Neural progenitor cell (in vitro differentiated cells): ENCODE measurements at regions not wholly inside any gene's neighbourhood (a gene's known extent, or its start where the extent isn't known, plus 50 kb on each side); places are given as distances from the start of the nearest gene placed in this dataset.

Experiments used
- DNase-seq: peaks from one replicate; pipeline ENCODE4 v3.0.0-alpha.2; 2016; ENCODE audit warnings: low spot score
- H2AFZ ChIP-seq: fragments of 200-600 bp; sonication (generic); replicated peaks from 2 replicates; pipeline ENCODE4 v1.6.1; 2016; ENCODE audit warnings: antibody characterized with exemption
- H3F3A ChIP-seq: fragments of 200-600 bp; sonication (generic); 2 replicates; pipeline ENCODE4 v1.6.1; 2016; ENCODE audit warnings: antibody characterized with exemption, low read depth
- H3K27ac ChIP-seq: fragments of 200-600 bp; sonication (generic); 2 replicates; pipeline ENCODE4 v1.5.1; 2016; ENCODE audit warnings: mild to moderate bottlenecking
- H3K27me3 ChIP-seq: fragments of 200-600 bp; sonication (generic); 2 replicates; pipeline ENCODE4 v1.6.1; 2016; ENCODE audit warnings: mild to moderate bottlenecking, moderate library complexity
- H3K36me3 ChIP-seq: fragments of 200-600 bp; sonication (generic); 2 replicates; pipeline ENCODE4 v1.5.1; 2016
- H3K4me1 ChIP-seq: fragments of 200-600 bp; sonication (generic); 2 replicates; pipeline ENCODE4 v1.6.1; 2016; ENCODE audit warnings: mixed run types
- H3K4me2 ChIP-seq: fragments of 200-600 bp; sonication (generic); 2 replicates; pipeline ENCODE4 v1.6.1; 2016
- H3K4me3 ChIP-seq: fragments of 200-600 bp; sonication (generic); 2 replicates; pipeline ENCODE4 v1.5.1; 2016
- H3K79me2 ChIP-seq: fragments of 200-600 bp; sonication (generic); 2 replicates; pipeline ENCODE4 v1.6.1; 2016; ENCODE audit warnings: low read depth
- H3K9ac ChIP-seq: fragments of 200-600 bp; sonication (generic); 2 replicates; pipeline ENCODE4 v1.6.1; 2016
- H3K9me3 ChIP-seq: fragments of 200-600 bp; sonication (generic); 2 replicates; pipeline ENCODE4 v1.5.1; 2016; ENCODE audit warnings: low read depth
- H4K20me1 ChIP-seq: fragments of 200-600 bp; sonication (generic); 2 replicates; pipeline ENCODE4 v1.6.1; 2016; ENCODE audit warnings: low read depth
- H3K27ac Mint-ChIP-seq: 3 replicates; pipeline ENCODE4 v1.8.0; 2021; ENCODE audit warnings: mixed read lengths
- H3K27me3 Mint-ChIP-seq: 2 replicates; pipeline ENCODE4 v1.8.0; 2022; ENCODE audit warnings: low read depth, mild to moderate bottlenecking, inconsistent platforms, moderate library complexity, mixed read lengths; ENCODE audit not compliant: insufficient read depth
- H3K36me3 Mint-ChIP-seq: 3 replicates; pipeline ENCODE4 v1.8.0; 2021; ENCODE audit warnings: mixed read lengths
- H3K4me1 Mint-ChIP-seq: 3 replicates; pipeline ENCODE4 v1.8.0; 2021; ENCODE audit warnings: mixed read lengths
- H3K4me3 Mint-ChIP-seq: 3 replicates; pipeline ENCODE4 v1.8.0; 2021; ENCODE audit warnings: mild to moderate bottlenecking, moderate library complexity, mixed read lengths
- H3K9me3 Mint-ChIP-seq: 3 replicates; pipeline ENCODE4 v1.8.0; 2020; ENCODE audit warnings: mixed read lengths
- CTCF ChIP-seq: fragments of 200-600 bp; sonication (generic); IDR thresholded peaks from 2 replicates; pipeline ENCODE4 v1.5.1; 2017; ENCODE audit warnings: antibody characterized with exemption, mild to moderate bottlenecking
- EZH2 ChIP-seq: fragments of 200-600 bp; sonication (generic); IDR thresholded peaks from 2 replicates; pipeline ENCODE4 v1.6.1; 2017; ENCODE audit warnings: antibody characterized with exemption, mild to moderate bottlenecking, moderate library complexity
- EZH2phosphoT487 ChIP-seq: fragments of 200-600 bp; sonication (generic); IDR thresholded peaks from 2 replicates; pipeline ENCODE4 v1.6.1; 2017; ENCODE audit warnings: antibody characterized with exemption

DNA sequence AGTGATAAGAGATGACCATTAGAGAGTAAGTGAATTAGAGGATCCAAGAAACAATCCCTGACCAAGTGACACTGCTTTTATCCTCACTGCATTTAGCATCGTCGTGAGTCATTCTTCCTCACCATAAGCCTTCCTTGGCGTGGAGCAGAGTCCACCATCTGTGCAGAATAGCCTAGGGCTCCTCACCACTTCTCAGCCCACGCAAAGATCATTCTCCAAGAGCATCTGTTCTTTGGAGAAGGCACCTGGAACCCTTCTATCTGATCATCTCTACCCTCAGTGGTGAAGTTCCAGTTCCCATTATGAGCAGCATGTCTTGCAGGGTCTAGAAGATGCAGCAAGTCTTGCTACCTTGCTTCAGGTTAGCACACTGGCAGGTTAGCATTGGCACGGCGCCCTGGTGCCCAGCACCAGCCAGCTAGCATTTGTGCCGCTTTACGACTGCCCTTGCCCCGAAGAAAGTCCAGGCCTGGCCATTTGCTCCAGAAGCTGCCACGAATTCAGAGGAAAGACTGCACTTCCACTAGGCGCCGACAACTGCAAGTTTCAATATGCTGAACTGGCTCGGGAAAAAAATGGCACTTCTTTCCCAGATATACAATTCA is 225.8 kb downstream of the TTC32 start:
- no peaks in the 10 kb centered on the region for H3K9me3 ChIP-seq
- H2AFZ ChIP-seq, result no peak overlapping the region
- TF ChIP-seq EZH2 (no peak), CTCF (no peak), EZH2phosphoT487 (no peak)
- H3K4me1 ChIP-seq, result peaks cover 5% of the 10 kb centered on the region
- H3K36me3 ChIP-seq, result no peaks in the 10 kb centered on the region
- no peak overlapping the region for H3K4me2 ChIP-seq
- H3K9ac ChIP-seq, result no peak overlapping the region
- Mint-ChIP-seq H3K9me3 (no peaks in the 10 kb centered on the region), H3K36me3 (no peaks in the 10 kb centered on the region), H3K4me3 (no peak overlapping the region), H3K4me1 (peaks cover 19% of the 10 kb centered on the region), H3K27ac (no peak overlapping the region), H3K27me3 (peaks cover 2% of the 10 kb centered on the region)
- no peaks in the 10 kb centered on the region for H3F3A ChIP-seq
- no peak overlapping the region for H3K4me3 ChIP-seq
- H3K79me2 ChIP-seq, result no peaks in the 10 kb centered on the region
- no peaks in the 10 kb centered on the region for H3K27me3 ChIP-seq
- H3K27ac ChIP-seq, result no peak overlapping the region
- no peak for DNase-seq
- no peaks in the 10 kb centered on the region for H4K20me1 ChIP-seq

GRCh38 chr2:19675003-19675629 is 226.7 kb downstream of the TTC32 start:
- Histone ChIP-seq H3K79me2 (no peaks in the 10 kb centered on the region), H3K9me3 (no peaks in the 10 kb centered on the region), H3K27me3 (no peaks in the 10 kb centered on the region), H3K4me1 (peaks cover 5% of the 10 kb centered on the region), H4K20me1 (no peaks in the 10 kb centered on the region), H3K4me2 (no peak overlapping the region), H3K4me3 (no peak overlapping the region), H3K27ac (no peak overlapping the region), H3K36me3 (no peaks in the 10 kb centered on the region), H3K9ac (no peak overlapping the region), H2AFZ (no peak overlapping the region), H3F3A (no peaks in the 10 kb centered on the region)
- H3K36me3 Mint-ChIP-seq, result no peaks in the 10 kb centered on the region
- no peak overlapping the region for H3K4me3 Mint-ChIP-seq
- H3K27ac Mint-ChIP-seq, result no peak overlapping the region
- peaks cover 19% of the 10 kb centered on the region for H3K4me1 Mint-ChIP-seq
- H3K9me3 Mint-ChIP-seq, result no peaks in the 10 kb centered on the region
- peaks cover 2% of the 10 kb centered on the region for H3K27me3 Mint-ChIP-seq
- no peak for DNase-seq
- TF ChIP-seq EZH2phosphoT487 (no peak), EZH2 (no peak), CTCF (no peak)

GRCh38 chr2:19674051-19675002 is 227.5 kb downstream of the TTC32 start:
- Mint-ChIP-seq H3K4me3 (no peak overlapping the region), H3K27me3 (peaks cover 2% of the 10 kb centered on the region), H3K27ac (peak overlapping the region; percentile 57), H3K4me1 (peaks cover 25% of the 10 kb centered on the region), H3K36me3 (no peaks in the 10 kb centered on the region), H3K9me3 (no peaks in the 10 kb centered on the region)
- Histone ChIP-seq H2AFZ (no peak overlapping the region), H3K4me2 (no peak overlapping the region), H3K27me3 (no peaks in the 10 kb centered on the region), H3K79me2 (no peaks in the 10 kb centered on the region), H3K27ac (no peak overlapping the region), H3F3A (no peaks in the 10 kb centered on the region), H3K4me3 (no peak overlapping the region), H3K9ac (no peak overlapping the region), H3K4me1 (peaks cover 5% of the 10 kb centered on the region), H4K20me1 (no peaks in the 10 kb centered on the region), H3K36me3 (no peaks in the 10 kb centered on the region), H3K9me3 (no peaks in the 10 kb centered on the region)
- TF ChIP-seq EZH2phosphoT487 (no peak), CTCF (no peak), EZH2 (no peak)
- no peak for DNase-seq
